ENCODE measurements at regions not wholly inside any gene's neighbourhood (a gene's known extent, or its start where the extent isn't known, plus 50 kb on each side); places are given as distances from the start of the nearest gene placed in this dataset.
"Not testable (repeated sequence)": the region's sequence is repeated elsewhere in the genome, so short reads cannot be mapped to it uniquely, and the experiment has no call there.

DNA sequence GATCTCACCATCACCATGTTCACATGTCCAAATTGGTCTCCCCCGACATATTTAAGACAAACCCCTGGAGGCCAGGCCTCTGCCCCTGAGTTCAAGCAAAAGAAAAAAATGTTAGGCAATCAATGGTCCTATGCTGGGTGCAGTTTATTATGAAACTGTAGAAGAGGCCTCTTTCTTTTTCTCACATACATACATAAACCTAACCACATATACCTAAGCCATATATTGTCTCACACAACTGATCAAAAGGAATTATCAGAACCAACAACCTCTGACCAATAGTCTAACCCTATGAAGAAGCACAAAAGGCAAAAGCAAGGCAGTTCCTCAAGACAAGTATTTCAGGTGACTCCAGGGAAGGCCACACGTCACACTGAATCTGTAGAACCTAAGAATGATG is 49.9 kb downstream of the ILRUN start:
- TF ChIP-seq, protein P1, sequence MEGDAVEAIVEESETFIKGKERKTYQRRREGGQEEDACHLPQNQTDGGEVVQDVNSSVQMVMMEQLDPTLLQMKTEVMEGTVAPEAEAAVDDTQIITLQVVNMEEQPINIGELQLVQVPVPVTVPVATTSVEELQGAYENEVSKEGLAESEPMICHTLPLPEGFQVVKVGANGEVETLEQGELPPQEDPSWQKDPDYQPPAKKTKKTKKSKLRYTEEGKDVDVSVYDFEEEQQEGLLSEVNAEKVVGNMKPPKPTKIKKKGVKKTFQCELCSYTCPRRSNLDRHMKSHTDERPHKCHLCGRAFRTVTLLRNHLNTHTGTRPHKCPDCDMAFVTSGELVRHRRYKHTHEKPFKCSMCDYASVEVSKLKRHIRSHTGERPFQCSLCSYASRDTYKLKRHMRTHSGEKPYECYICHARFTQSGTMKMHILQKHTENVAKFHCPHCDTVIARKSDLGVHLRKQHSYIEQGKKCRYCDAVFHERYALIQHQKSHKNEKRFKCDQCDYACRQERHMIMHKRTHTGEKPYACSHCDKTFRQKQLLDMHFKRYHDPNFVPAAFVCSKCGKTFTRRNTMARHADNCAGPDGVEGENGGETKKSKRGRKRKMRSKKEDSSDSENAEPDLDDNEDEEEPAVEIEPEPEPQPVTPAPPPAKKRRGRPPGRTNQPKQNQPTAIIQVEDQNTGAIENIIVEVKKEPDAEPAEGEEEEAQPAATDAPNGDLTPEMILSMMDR (conservative IDR thresholded peaks at IDR 0.05; ENCODE audit: low read depth, low read length): no peak
- no peak for DNase-seq (ENCODE audit: low read depth)

DNA sequence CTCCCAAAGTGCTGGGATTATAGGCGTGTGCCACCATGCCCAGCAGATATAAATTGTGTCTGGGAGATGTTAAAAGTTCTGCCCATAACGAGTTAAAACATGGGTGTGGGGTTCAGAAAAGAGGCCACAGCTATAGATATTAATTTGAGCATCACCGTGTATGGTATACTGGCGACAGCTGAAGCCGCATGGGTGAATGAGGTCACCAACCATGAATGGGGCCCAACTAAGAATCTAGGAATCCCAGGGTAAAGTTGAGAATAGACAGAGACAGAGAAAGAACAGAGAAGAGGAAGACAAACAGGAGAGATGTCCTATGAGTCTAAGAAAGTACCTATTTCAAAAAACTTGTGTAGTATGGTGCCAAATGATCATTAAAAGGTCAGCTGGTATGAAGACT is 50.9 kb downstream of the ILRUN start:
- TF ChIP-seq, protein P1 (conservative IDR thresholded peaks at IDR 0.05; ENCODE audit: low read depth, low read length): no peak
- DNase-seq (ENCODE audit: low read depth): no peak
- H3K4me3 ChIP-seq (ENCODE audit: low read depth, low read length): no peak overlapping the region

More for the DNA sequence above, 49.9 kb downstream of the ILRUN start:
- H3K4me3 ChIP-seq (ENCODE audit: low read depth, low read length): no peak overlapping the region

DNA sequence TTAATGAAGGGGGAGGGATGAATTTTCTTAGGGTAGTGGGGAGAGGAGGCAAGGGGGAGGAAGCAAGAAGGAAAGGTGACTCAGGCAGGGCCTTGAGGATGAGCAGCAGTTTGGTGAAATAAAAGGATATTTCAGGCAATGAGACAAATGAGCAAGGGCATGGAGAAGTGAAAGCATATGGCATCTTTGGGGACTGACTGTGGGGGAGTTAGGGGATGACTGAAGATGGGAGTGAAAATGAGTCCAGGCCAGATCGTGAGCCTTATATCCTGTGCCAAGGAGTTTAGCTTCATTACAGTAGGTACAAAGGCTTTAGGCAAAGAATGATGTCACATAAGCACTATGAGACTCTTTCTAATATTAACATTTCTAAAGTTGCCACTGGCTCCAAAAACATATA is 51.9 kb downstream of the ILRUN start:
- no peak overlapping the region for H3K4me3 ChIP-seq (ENCODE audit: low read depth, low read length)
- DNase-seq (ENCODE audit: low read depth): no peak
- TF ChIP-seq, protein P1 (conservative IDR thresholded peaks at IDR 0.05; ENCODE audit: low read depth, low read length): no peak

- TF ChIP-seq, protein P1 (conservative IDR thresholded peaks at IDR 0.05; ENCODE audit: low read depth, low read length): no peak
- DNase-seq (ENCODE audit: low read depth): no peak
- H3K4me3 ChIP-seq (ENCODE audit: low read depth, low read length): no peak overlapping the region
These were observed 54.1 kb downstream of the ILRUN start for GRCh38 chr6:34642427-34642826.

DNA sequence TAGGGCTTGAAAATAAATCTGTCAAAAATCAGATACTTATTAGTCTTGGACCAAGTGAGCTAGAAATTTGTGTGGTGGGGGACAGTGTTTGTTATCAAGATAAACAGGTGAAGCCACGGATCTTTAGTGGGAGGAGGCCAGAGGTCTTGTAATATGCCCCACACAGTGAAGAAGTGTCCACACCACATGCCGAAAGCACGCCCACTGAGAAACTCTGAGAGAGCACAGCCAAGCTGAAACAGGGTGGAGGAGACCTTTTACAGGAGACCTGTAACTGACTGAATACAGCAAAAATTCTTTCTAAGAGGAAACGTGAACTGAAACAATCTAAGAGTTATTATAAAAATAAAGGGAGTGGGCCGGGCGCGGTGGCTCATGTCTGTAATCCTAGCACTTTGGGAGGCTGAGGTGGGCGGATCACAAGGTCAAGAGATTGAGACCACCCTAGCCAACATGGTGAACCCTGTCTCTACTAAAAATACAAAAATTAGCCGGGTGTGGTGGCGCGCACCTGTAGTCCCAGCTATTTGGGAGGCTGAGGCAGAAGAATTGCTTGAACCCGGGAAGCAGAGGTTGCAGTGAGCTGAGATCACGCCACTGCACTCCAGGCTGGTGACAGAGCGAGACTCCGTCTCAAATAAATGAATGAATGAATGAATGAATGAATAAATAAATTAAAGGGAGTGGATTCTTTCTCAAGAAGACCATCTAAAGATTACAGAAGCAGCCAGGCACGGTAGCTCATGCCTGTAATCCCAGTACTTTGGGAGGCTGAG is 56.3 kb downstream of the ILRUN start:
- not testable (repeated sequence) for H3K4me3 ChIP-seq (ENCODE audit: low read depth, low read length); DNase-seq (ENCODE audit: low read depth)

DNA sequence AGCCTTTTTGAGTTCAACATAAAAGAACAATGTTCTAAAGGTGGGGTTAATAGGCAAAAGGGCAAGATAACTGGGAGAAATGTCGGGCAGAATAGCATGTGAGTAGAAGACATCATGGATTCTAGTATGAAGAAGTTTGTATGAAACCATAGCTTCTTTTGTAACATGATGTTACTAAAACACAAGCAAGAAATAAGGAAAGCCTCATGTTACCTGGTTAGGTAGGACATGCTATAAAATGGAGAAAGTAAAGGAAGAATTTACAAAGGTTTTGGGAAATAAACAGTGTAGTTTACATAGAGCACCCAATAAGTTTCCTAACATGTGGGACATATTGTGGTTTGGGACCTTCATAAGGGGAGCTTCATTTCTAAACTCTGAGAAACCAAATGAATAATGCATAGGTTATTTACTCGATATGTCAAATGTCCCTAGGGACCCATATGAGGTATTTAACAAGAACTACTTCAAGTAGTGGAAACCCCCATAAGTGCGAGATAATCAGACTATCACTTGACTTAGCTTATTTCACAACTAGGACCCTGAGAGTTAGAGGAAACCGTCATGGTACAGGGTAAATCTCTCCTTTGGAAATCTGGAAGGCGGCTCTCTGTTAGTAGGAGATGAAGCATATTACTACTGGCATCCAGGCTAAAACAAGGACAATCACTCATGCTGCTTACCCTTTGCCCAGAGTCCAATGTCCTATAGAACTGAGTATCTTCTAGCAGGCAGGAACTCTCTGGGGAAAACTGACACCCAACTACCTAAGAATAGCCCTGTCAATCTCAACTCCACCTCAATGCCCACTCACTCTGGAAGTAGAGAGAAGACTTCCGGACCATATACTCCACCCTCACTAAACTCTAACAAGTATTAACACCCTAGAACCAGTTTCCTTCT is 57.5 kb downstream of the ILRUN start:
- TF ChIP-seq, protein P1 (conservative IDR thresholded peaks at IDR 0.05; ENCODE audit: low read depth, low read length): no peak
- no peak for DNase-seq (ENCODE audit: low read depth)
- H3K4me3 ChIP-seq (ENCODE audit: low read depth, low read length): no peak overlapping the region

- no peak overlapping the region for H3K4me3 ChIP-seq (ENCODE audit: low read depth, low read length)
- TF ChIP-seq, protein P1 (conservative IDR thresholded peaks at IDR 0.05; ENCODE audit: low read depth, low read length): no peak
- DNase-seq (ENCODE audit: low read depth): no peak
These were observed 62.8 kb downstream of the ILRUN start for GRCh38 chr6:34633785-34634184.
